GM12891 (cell line): ENCODE measurements at regions not wholly inside any gene's neighbourhood (a gene's known extent, or its start where the extent isn't known, plus 50 kb on each side); places are given as distances from the start of the nearest gene placed in this dataset.

Experiments
- PAX5 ChIP-seq: IDR thresholded peaks from 2 replicates; pipeline ENCODE4 v1.6.1; 2011; ENCODE audit warnings: low read length, moderate library complexity, mild to moderate bottlenecking; ENCODE audit not compliant: insufficient read depth, severe bottlenecking
- POLR2A ChIP-seq: IDR thresholded peaks from 2 replicates; pipeline ENCODE4 v1.6.1; 2011; ENCODE audit warnings: low read depth, low read length, control low read depth
- POLR2AphosphoS5 ChIP-seq: IDR thresholded peaks from 2 replicates; pipeline ENCODE4 v1.6.1; 2011; ENCODE audit warnings: low read depth, low read length, control low read depth
- TAF1 ChIP-seq: IDR thresholded peaks from 2 replicates; pipeline ENCODE4 v1.6.1; 2011; ENCODE audit warnings: low read depth, low read length, control low read depth

GRCh38 chr3:64743156-64743886 is 55.5 kb upstream of the ADAMTS9 start:
- no peak for TF ChIP-seq POLR2A
- TF ChIP-seq POLR2AphosphoS5 = no peak
- TF ChIP-seq PAX5 = no peak
- TF ChIP-seq TAF1 = no peak
